HEK293 (cell line): ENCODE measurements at regions not wholly inside any gene's neighbourhood (a gene's known extent, or its start where the extent isn't known, plus 50 kb on each side); places are given as distances from the start of the nearest gene placed in this dataset.

ENCODE experiments used
- CTCF ChIP-seq: fragments of 450-650 bp; formaldehyde crosslinking; IDR thresholded peaks from 2 replicates; pipeline ENCODE4 v1.5.1; 2016; ENCODE audit warnings: missing biosample characterization, missing genetic modification characterization
- ZNF274 ChIP-seq, 2 experiments: fragments of 200-500 bp in 1 of 2; fragments of 450-650 bp in 1 of 2; sonication (Bioruptor generic) in 1 of 2; formaldehyde crosslinking in 1 of 2; IDR thresholded peaks; 2 replicates each; pipeline versions ENCODE4 v1.5.1 to v1.6.1; 2014 to 2016; ENCODE audit warnings: borderline replicate concordance in 1 of 2, inconsistent platforms in 1 of 2, low read length in 1 of 2, missing biosample characterization in 1 of 2, missing genetic modification characterization in 1 of 2

- TF ChIP-seq CTCF (tag by site-specific recombination) (no peak), ZNF274 (IDR thresholded peaks at IDR 0.05; ENCODE audit: low read length) (no peak), ZNF274 (tag by site-specific recombination; IDR thresholded peaks at IDR 0.05; ENCODE audit: borderline replicate concordance) (no peak)
These were observed 443.5 kb downstream of the PLK2 start for GRCh38 chr5:58016358-58016757.
